ENCODE measurements at regions not wholly inside any gene's neighbourhood (a gene's known extent, or its start where the extent isn't known, plus 50 kb on each side); places are given as distances from the start of the nearest gene placed in this dataset.

GRCh38 chr2:156727867-156728266 lies 291.7 kb downstream of the GPD2 start:
- Histone ChIP-seq H3K9me3 (ENCODE audit: low read length) (no peaks in the 10 kb centered on the region), H3K4me3 (ENCODE audit: low read length) (no peak overlapping the region), H3K9me2 (ENCODE audit: insufficient read depth, low read length) (no peaks in the 10 kb centered on the region), H2AFZ (ENCODE audit: low read depth, low read length) (no peak overlapping the region), H4K20me1 (ENCODE audit: insufficient read depth) (no peaks in the 10 kb centered on the region), H3F3A (ENCODE audit: insufficient read depth, low read length, poor library complexity, severe bottlenecking) (no peaks in the 10 kb centered on the region), H3K27me3 (ENCODE audit: insufficient read depth, low read depth, low read length) (no peaks in the 10 kb centered on the region), H3K9ac (ENCODE audit: low read length) (no peak overlapping the region), H3K36me3 (ENCODE audit: insufficient read depth, low read length) (no peaks in the 10 kb centered on the region), H3K4me2 (ENCODE audit: low read length) (no peak overlapping the region), H3K27ac (ENCODE audit: low read length) (no peak overlapping the region), H3K79me2 (replicated peaks; ENCODE audit: insufficient read depth, low read length) (no peaks in the 10 kb centered on the region)
- TF ChIP-seq MXI1 (conservative IDR thresholded peaks at IDR 0.05; ENCODE audit: poor library complexity, severe bottlenecking) (no peak), REST (IDR thresholded peaks at IDR 0.05; ENCODE audit: borderline replicate concordance) (no peak), RAD21 (conservative IDR thresholded peaks at IDR 0.05) (no peak), POLR2AphosphoS5 (IDR thresholded peaks at IDR 0.05) (no peak)

GRCh38 chr2:156728328-156728727 lies 292.1 kb downstream of the GPD2 start:
- Histone ChIP-seq H3K27ac (ENCODE audit: low read length) (no peak overlapping the region), H3F3A (ENCODE audit: insufficient read depth, low read length, poor library complexity, severe bottlenecking) (no peaks in the 10 kb centered on the region), H2AFZ (ENCODE audit: low read depth, low read length) (no peak overlapping the region), H3K9me2 (ENCODE audit: insufficient read depth, low read length) (no peaks in the 10 kb centered on the region), H4K20me1 (ENCODE audit: insufficient read depth) (no peaks in the 10 kb centered on the region), H3K4me2 (ENCODE audit: low read length) (no peak overlapping the region), H3K4me3 (ENCODE audit: low read length) (no peak overlapping the region), H3K79me2 (replicated peaks; ENCODE audit: insufficient read depth, low read length) (no peaks in the 10 kb centered on the region), H3K9me3 (ENCODE audit: low read length) (no peaks in the 10 kb centered on the region), H3K27me3 (ENCODE audit: insufficient read depth, low read depth, low read length) (no peaks in the 10 kb centered on the region), H3K9ac (ENCODE audit: low read length) (no peak overlapping the region), H3K36me3 (ENCODE audit: insufficient read depth, low read length) (no peaks in the 10 kb centered on the region)
- TF ChIP-seq RAD21 (conservative IDR thresholded peaks at IDR 0.05), result no peak
- no peak for TF ChIP-seq POLR2AphosphoS5 (IDR thresholded peaks at IDR 0.05)
- TF ChIP-seq SMC3 (conservative IDR thresholded peaks at IDR 0.05; ENCODE audit: poor library complexity), result no peak
- TF ChIP-seq EZH2 (IDR thresholded peaks at IDR 0.05; ENCODE audit: borderline replicate concordance, insufficient read depth, low read length, poor library complexity, severe bottlenecking), result no peak
- TF ChIP-seq TAF1 (IDR thresholded peaks at IDR 0.05; ENCODE audit: low read depth), result no peak
- no peak for TF ChIP-seq EP300 (conservative IDR thresholded peaks at IDR 0.05; ENCODE audit: poor library complexity, severe bottlenecking)
- TF ChIP-seq MXI1 (conservative IDR thresholded peaks at IDR 0.05; ENCODE audit: poor library complexity, severe bottlenecking), result no peak
- no peak for TF ChIP-seq CTCF (IDR thresholded peaks at IDR 0.05; ENCODE audit: poor library complexity, severe bottlenecking)
- TF ChIP-seq REST (IDR thresholded peaks at IDR 0.05; ENCODE audit: borderline replicate concordance), result no peak
